B cell (primary cell): ENCODE measurements at regions not wholly inside any gene's neighbourhood (a gene's known extent, or its start where the extent isn't known, plus 50 kb on each side); places are given as distances from the start of the nearest gene placed in this dataset.

Source experiments
- ATAC-seq: fragments of 200-7000 bp; cut with Tn5 transposase; one replicate; pipeline ENCODE4 v1.10.0; 2021; ENCODE audit warnings: low read depth, mild to moderate bottlenecking, moderate number of reproducible peaks, moderate library complexity
- CTCF ChIA-PET: fragments of 350-600 bp; sonication (Branson Sonifier 250); formaldehyde crosslinking; loops from one replicate; lab custom pipeline; 2021; ENCODE audit warnings: antibody characterized with exemption, inconsistent platforms; lab: Charles Lee
- POLR2A ChIA-PET: fragments of 350-600 bp; sonication (Branson Sonifier 250); formaldehyde crosslinking; loops from one replicate; lab custom pipeline; 2021; ENCODE audit warnings: antibody characterized with exemption; lab: Charles Lee
- DNase-seq: peaks from one replicate; pipeline ENCODE4 v3.0.0; 2013
- H2AFZ ChIP-seq: 2 replicates; pipeline ENCODE4 v1.6.1; 2012; ENCODE audit warnings: mild to moderate bottlenecking, low read depth, low read length; ENCODE audit not compliant: insufficient read depth, poor library complexity, severe bottlenecking
- H3K27ac ChIP-seq, 2 donors: 1 replicate in 1 of 2; 2 replicates in 1 of 2; pipeline ENCODE4 v1.5.1; 2012 to 2013; ENCODE audit warnings: low read length in 2 of 2, mild to moderate bottlenecking in 2 of 2, moderate library complexity in 1 of 2
- H3K27me3 ChIP-seq, 4 experiments: fragments of 200-600 bp in 1 of 4; sonication (generic) in 1 of 4; replicated peaks in 1 of 4; 1 replicate in 2 of 4; 2 replicates in 2 of 4; pipeline versions ENCODE4 v1.6.1 to v1.7.0; 2013 to 2016; ENCODE audit warnings: low read length in 3 of 4, mild to moderate bottlenecking in 2 of 4, mixed read lengths in 1 of 4, moderate library complexity in 1 of 4; ENCODE audit not compliant: insufficient read depth in 4 of 4, control insufficient read depth in 3 of 4; ENCODE audit errors: control extremely low read depth in 1 of 4
- H3K36me3 ChIP-seq, 2 experiments: replicated peaks in 1 of 2; 1 replicate in 1 of 2; 2 replicates in 1 of 2; pipeline versions ENCODE4 v1.6.1 to v1.7.1; 2013; ENCODE audit warnings: low read length in 1 of 2; ENCODE audit not compliant: insufficient read depth in 2 of 2, control insufficient read depth in 1 of 2; ENCODE audit errors: control extremely low read depth in 1 of 2, extremely low read depth in 1 of 2
- H3K4me1 ChIP-seq, 2 donors: fragments of 200-600 bp in 1 of 2; sonication (generic) in 1 of 2; 1 replicate in 1 of 2; 2 replicates in 1 of 2; pipeline versions ENCODE4 v1.5.1 to v1.6.1; 2013 to 2017; ENCODE audit warnings: low read length in 2 of 2; ENCODE audit not compliant: control insufficient read depth in 2 of 2, insufficient read depth in 2 of 2
- H3K4me2 ChIP-seq: replicated peaks from 2 replicates; pipeline ENCODE3; 2012; ENCODE audit warnings: mild to moderate bottlenecking, low read depth, low read length; ENCODE audit not compliant: poor library complexity, severe bottlenecking
- H3K4me3 ChIP-seq, 5 experiments: fragments of 200-600 bp in 1 of 5; sonication (generic) in 1 of 5; 1 replicate in 3 of 5; 2 replicates in 2 of 5; pipeline versions ENCODE4 v1.5.1 to v1.7.0; 2011 to 2016; ENCODE audit warnings: low read length in 4 of 5, mild to moderate bottlenecking in 4 of 5, low read depth in 2 of 5, control low read depth in 1 of 5, moderate library complexity in 1 of 5; ENCODE audit not compliant: insufficient read depth in 1 of 5; ENCODE audit errors: control extremely low read depth in 1 of 5, extremely low read depth in 1 of 5
- H3K79me2 ChIP-seq: fragments of 200-600 bp; sonication (generic); one replicate; pipeline ENCODE4 v1.6.0; 2016; ENCODE audit warnings: low read length; ENCODE audit not compliant: control insufficient read depth, insufficient read depth
- H3K9ac ChIP-seq: fragments of 200-600 bp; sonication (generic); 2 replicates; pipeline ENCODE4 v1.6.1; 2017; ENCODE audit warnings: mild to moderate bottlenecking, low read length, moderate library complexity
- H3K9me3 ChIP-seq, 3 donors: one replicate each; pipeline versions ENCODE4 v1.6.1 to v1.7.1; 2013; ENCODE audit warnings: low read length in 2 of 3; ENCODE audit not compliant: control insufficient read depth in 2 of 3, insufficient read depth in 1 of 3; ENCODE audit errors: control extremely low read depth in 1 of 3
- H4K20me1 ChIP-seq: 2 replicates; pipeline ENCODE4 v1.6.0; 2012; ENCODE audit warnings: mild to moderate bottlenecking, low read length; ENCODE audit not compliant: insufficient read depth, control insufficient read depth, poor library complexity, severe bottlenecking
- H3K27ac Mint-ChIP-seq: one replicate; pipeline ENCODE4 v1.8.0; 2021; ENCODE audit warnings: mixed read lengths
- H3K27me3 Mint-ChIP-seq: one replicate; pipeline ENCODE4 v1.8.0; 2021; ENCODE audit warnings: mixed read lengths
- H3K4me1 Mint-ChIP-seq: one replicate; pipeline ENCODE4 v1.8.0; 2021; ENCODE audit warnings: mixed read lengths
- H3K4me3 Mint-ChIP-seq: one replicate; pipeline ENCODE4 v1.8.0; 2021; ENCODE audit warnings: mixed read lengths
- H3K9me3 Mint-ChIP-seq: one replicate; pipeline ENCODE4 v1.8.0; 2022; ENCODE audit warnings: mixed read lengths; ENCODE audit not compliant: insufficient read depth
- CTCF ChIP-seq: fragments of 200-600 bp; IDR thresholded peaks from one replicate; pipeline ENCODE4 v1.8.0; 2022; ENCODE audit warnings: antibody characterized with exemption, mild to moderate bottlenecking
- EZH2 ChIP-seq: IDR thresholded peaks from 2 replicates; pipeline ENCODE4 v1.6.1; 2012; ENCODE audit warnings: borderline replicate concordance, low read depth, mild to moderate bottlenecking, moderate library complexity, low read length; ENCODE audit not compliant: insufficient read depth, poor library complexity, severe bottlenecking
- WGBS: methylation state at CpG from one replicate; pipeline ENCODE4 v1.1.5; 2013; ENCODE audit warnings: missing lambda C conversion rate; ENCODE audit not compliant: insufficient coverage; 5-methylcytosine and 5-hydroxymethylcytosine counted together
- intact Hi-C: fragments of 100-400 bp; cut with micrococcal nuclease; formaldehyde crosslinking; loops from one replicate; pipeline ENCODE4 v1.10.0; 2022

GRCh38 chr14:101475456-101476257 is 85.6 kb upstream of the DIO3 start:
- H3K4me2 ChIP-seq, result no peak overlapping the region
- no peak overlapping the region for H3K27ac ChIP-seq
- ChIA-PET CTCF (interaction anchor here (0.5 kb wide), 1 partner anchor 234 kb away, joined by 4 read pairs; no protein-coding TSS in a partner anchor), POLR2A (no interaction called here)
- H3K4me1 ChIP-seq, result no peaks in the 10 kb centered on the region
- H3K9me3 Mint-ChIP-seq, result peaks cover 2% of the 10 kb centered on the region
- peaks cover 3% of the 10 kb centered on the region for H3K27me3 Mint-ChIP-seq
- H3K4me3 Mint-ChIP-seq, result no peak overlapping the region
- no peak overlapping the region for H3K4me3 ChIP-seq
- no peak for DNase-seq
- no peak for ATAC-seq
- H3K36me3 ChIP-seq, result no peaks in the 10 kb centered on the region
- intact Hi-C loops, result no loop called here
- no peaks in the 10 kb centered on the region for H3K4me1 Mint-ChIP-seq
- H3K27me3 ChIP-seq, result peaks cover 0 to 2% (median 0%) of the 10 kb centered on the region in 4 experiments
- H3K79me2 ChIP-seq, result no peaks in the 10 kb centered on the region
- no peak for TF ChIP-seq CTCF
- no peak for TF ChIP-seq EZH2
- peaks cover 0 to 23% (median 0%) of the 10 kb centered on the region in 3 donors for H3K9me3 ChIP-seq
- H2AFZ ChIP-seq, result no peak overlapping the region
- WGBS, result 84% methylated on average over 24 of the region's 26 CpGs
- H3K27ac Mint-ChIP-seq, result no peak overlapping the region
- H4K20me1 ChIP-seq, result no peaks in the 10 kb centered on the region
- no peak overlapping the region for H3K9ac ChIP-seq

- DNase-seq, result no peak
- peaks cover 3% of the 10 kb centered on the region for H3K27me3 Mint-ChIP-seq
- Histone ChIP-seq H3K4me1 (no peaks in the 10 kb centered on the region), H3K9me3 (peaks cover 0 to 27% (median 0%) of the 10 kb centered on the region in 3 donors), H4K20me1 (no peaks in the 10 kb centered on the region), H3K9ac (no peak overlapping the region), H3K79me2 (no peaks in the 10 kb centered on the region), H3K27me3 (peaks cover 0 to 2% (median 0%) of the 10 kb centered on the region in 4 experiments), H3K27ac (no peak overlapping the region), H3K4me2 (no peak overlapping the region), H2AFZ (no peak overlapping the region), H3K4me3 (no peak overlapping the region), H3K36me3 (no peaks in the 10 kb centered on the region)
- intact Hi-C loops, result no loop called here
- H3K4me1 Mint-ChIP-seq, result no peaks in the 10 kb centered on the region
- peaks cover 2% of the 10 kb centered on the region for H3K9me3 Mint-ChIP-seq
- no peak overlapping the region for H3K4me3 Mint-ChIP-seq
- no peak for ATAC-seq
- no peak overlapping the region for H3K27ac Mint-ChIP-seq
- 86% methylated on average over 7 of the region's 9 CpGs for WGBS
- TF ChIP-seq EZH2 (no peak), CTCF (no peak)
- POLR2A ChIA-PET, result no interaction called here
- CTCF ChIA-PET, result no interaction called here
Measured at GRCh38 chr14:101476258-101476915, 84.9 kb upstream of the DIO3 start.
